K562 (cell line): ENCODE measurements at regions not wholly inside any gene's neighbourhood (a gene's known extent, or its start where the extent isn't known, plus 50 kb on each side); places are given as distances from the start of the nearest gene placed in this dataset.

ENCODE experiments used
- ZNF318 ChIP-seq, 2 experiments: fragments of 450-650 bp; IDR thresholded peaks; 2 replicates each; pipeline ENCODE4 v1.6.1; 2016; ENCODE audit warnings: mild to moderate bottlenecking in 2 of 2, borderline replicate concordance in 1 of 2, low read depth in 1 of 2, moderate library complexity in 1 of 2

DNA sequence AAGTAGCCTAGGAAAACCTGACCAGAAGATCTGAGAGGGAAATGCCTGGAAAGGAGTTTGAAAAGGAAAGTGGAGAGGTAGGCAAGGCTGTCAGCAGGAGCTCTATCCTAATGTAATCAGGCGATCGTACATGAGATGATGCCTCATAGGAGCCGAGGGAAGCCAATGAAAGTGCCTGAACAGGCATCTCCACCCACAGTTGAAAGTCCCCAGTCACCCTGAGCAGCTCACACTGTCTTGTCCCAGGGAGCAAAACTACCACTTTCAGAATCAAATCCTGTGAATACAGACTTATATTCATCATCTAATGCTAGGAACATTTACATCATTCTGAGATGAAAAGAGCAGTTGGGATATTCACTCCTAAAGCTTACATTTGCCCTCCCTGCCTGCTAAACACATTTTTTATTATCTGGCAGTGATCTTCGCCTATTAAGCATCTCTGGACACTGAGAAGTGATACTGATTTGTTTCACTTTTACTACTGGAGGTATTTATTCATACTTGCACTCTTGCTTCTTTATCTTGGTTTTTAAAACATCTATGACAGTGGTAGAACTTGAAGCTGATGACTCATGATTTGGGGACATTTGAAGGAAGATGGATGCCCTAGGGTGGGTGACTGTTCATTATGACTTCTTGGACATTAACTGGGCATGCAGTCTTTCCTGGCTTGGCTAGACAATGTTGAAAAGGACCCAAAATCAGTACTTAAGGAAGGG lies 221.6 kb downstream of the SEC16B start (continued):
- no peak for TF ChIP-seq ZNF318 (IDR thresholded peaks at IDR 0.05; ENCODE audit: borderline replicate concordance in 1 of 2, low read depth in 1 of 2)
